IPS-15b (cell line): ENCODE measurements at regions not wholly inside any gene's neighbourhood (a gene's known extent, or its start where the extent isn't known, plus 50 kb on each side); places are given as distances from the start of the nearest gene placed in this dataset.
A peak's percentile ranks its signal among the peaks of the same experiment; 100 is the strongest.

Experiments used
- H3K27me3 ChIP-seq: one replicate; pipeline ENCODE4 v1.6.1; 2013; ENCODE audit warnings: low read length; ENCODE audit not compliant: control insufficient read depth, insufficient read depth
- H3K36me3 ChIP-seq: one replicate; pipeline ENCODE4 v1.6.1; 2013; ENCODE audit warnings: low read length; ENCODE audit not compliant: control insufficient read depth, insufficient read depth
- H3K4me1 ChIP-seq: one replicate; pipeline ENCODE4 v1.6.1; 2013; ENCODE audit warnings: mild to moderate bottlenecking, low read length; ENCODE audit not compliant: control insufficient read depth, insufficient read depth
- H3K4me3 ChIP-seq: one replicate; pipeline ENCODE4 v1.5.1; 2013; ENCODE audit warnings: low read depth, low read length
- H3K9ac ChIP-seq: one replicate; pipeline ENCODE4 v1.6.1; 2013; ENCODE audit warnings: low read depth, mild to moderate bottlenecking, low read length
- H3K9me3 ChIP-seq: one replicate; pipeline ENCODE4 v1.6.1; 2013; ENCODE audit warnings: mild to moderate bottlenecking, low read length; ENCODE audit not compliant: control insufficient read depth, insufficient read depth

DNA sequence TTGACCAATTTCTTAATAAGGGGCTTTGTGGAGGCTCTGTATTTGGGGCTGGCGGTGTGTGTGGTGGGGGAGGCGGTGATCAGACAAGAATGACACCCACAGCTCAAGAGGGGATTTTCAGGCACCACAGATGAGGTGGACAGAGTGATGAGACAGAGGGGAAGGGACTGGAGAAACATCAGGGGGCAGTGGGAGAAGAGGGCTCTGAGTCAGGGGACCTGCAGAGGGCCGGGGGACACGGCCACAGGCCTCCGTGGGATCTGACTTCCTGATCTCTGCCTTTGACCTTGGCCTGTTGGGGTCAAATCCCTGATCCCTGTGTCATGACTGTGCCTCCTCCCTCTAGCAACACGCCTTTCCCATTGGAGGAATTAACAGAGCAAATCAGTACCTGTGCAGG is 197.7 kb downstream of the C9orf50 start:
- Histone ChIP-seq H3K9me3 (no peaks in the 10 kb centered on the region), H3K4me3 (no peak overlapping the region), H3K27me3 (no peaks in the 10 kb centered on the region), H3K4me1 (no peaks in the 10 kb centered on the region), H3K36me3 (no peaks in the 10 kb centered on the region), H3K9ac (no peak overlapping the region)

DNA sequence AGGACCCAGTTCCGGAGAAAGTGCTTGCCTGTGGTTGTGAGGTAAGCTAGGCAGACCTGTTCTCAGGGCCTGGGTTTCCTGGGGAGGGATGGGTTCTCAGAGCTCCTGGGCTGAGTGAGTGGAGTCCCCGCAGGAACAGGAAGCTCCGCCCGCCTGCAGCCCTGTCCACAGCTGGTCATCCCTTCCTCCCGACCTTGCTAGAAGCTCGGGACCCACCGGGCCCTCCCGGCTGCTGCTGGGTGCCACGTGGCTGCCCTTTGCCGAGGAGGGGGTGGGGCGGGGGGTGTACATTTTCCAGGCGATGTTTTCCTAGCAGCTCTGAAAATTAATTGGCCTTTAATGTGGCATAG is 198.1 kb downstream of the C9orf50 start:
- H3K4me3 ChIP-seq = no peak overlapping the region
- no peak overlapping the region for H3K9ac ChIP-seq
- H3K9me3 ChIP-seq = no peaks in the 10 kb centered on the region
- H3K4me1 ChIP-seq = no peaks in the 10 kb centered on the region
- no peaks in the 10 kb centered on the region for H3K27me3 ChIP-seq
- H3K36me3 ChIP-seq = no peaks in the 10 kb centered on the region

DNA sequence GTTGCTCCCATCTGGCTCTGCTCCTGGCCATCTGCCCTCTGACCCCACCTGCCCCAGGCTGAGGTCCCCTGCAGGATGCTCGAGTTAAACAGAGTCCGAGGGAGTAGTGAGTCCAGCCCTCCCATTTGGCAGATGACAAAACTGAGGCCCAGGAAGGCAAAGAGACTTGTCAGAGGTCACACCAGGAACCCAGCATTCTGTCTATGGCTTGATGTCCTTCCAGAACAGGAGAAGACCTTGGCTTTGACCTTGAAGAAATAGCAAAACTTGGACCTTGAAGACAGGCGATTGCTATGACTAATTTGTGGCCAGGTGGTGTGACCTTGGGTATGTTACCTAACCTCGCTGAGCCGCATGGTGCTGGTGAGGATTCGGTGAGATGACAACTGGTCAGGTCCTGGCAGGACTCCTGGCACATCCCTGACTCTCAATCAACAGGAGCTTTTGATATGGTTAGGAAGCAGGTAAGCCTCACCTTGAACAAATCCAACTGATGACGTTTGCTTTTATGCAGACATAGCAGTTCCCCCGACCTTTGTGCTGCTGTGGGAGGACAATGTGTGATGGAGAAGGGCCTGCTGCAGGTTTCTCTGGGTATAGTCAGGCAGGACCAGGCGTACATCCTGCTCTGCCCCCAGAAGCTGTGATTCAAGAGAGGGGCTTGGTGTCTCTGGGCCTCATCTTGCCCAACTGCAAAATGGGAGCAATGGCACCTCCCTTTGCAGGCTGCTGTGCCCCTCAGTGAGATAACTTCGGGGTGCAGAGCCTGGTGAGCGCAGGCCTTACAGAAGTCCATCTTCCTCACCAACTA is 198.7 kb downstream of the C9orf50 start:
- no peak overlapping the region for H3K4me3 ChIP-seq
- no peaks in the 10 kb centered on the region for H3K4me1 ChIP-seq
- no peaks in the 10 kb centered on the region for H3K27me3 ChIP-seq
- no peaks in the 10 kb centered on the region for H3K9me3 ChIP-seq
- H3K36me3 ChIP-seq = no peaks in the 10 kb centered on the region
- H3K9ac ChIP-seq = no peak overlapping the region

DNA sequence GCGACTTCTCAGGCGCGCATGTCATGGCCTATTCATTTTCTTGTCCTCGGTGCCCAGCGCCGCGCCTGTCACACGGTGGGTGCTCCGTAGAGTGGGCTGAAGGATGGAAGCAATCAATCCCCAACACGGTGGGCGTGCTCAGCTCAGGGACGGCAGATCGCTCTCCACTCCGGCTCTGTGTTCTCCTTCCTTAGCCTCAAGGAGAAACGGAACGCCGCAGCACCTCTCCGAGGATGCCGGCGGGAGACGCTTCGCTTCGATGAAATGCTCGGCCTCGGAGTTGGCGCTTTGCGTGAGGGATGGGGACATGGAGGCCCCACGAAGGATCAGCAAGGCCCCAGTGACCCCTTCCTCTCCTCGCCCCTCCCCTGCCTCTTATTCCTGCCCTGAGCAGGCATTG is 199.5 kb downstream of the C9orf50 start:
- no peaks in the 10 kb centered on the region for H3K4me1 ChIP-seq
- H3K9me3 ChIP-seq = no peaks in the 10 kb centered on the region
- H3K27me3 ChIP-seq = no peaks in the 10 kb centered on the region
- no peak overlapping the region for H3K9ac ChIP-seq
- H3K36me3 ChIP-seq = no peaks in the 10 kb centered on the region
- H3K4me3 ChIP-seq = no peak overlapping the region

DNA sequence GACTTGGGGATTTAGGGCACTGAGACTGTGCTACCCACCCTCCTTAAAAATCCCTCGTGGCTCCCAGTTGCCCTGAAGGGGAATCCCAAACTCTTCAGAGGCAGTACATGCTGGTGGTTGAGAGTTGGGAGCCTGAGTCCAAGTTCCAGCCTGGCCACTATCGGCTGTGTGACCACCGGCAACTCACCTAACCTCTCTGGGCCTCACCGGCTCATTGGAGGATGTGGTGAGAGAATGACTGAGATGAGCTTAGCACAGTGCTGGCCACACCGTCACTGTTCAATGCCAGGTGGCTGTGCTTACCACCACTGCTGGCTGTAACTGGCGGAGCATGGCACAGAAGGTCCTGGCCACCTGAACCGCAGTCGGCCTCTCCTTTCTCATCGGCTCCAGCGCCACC is 200.2 kb downstream of the C9orf50 start:
- Histone ChIP-seq H3K27me3 (no peaks in the 10 kb centered on the region), H3K9me3 (no peaks in the 10 kb centered on the region), H3K9ac (no peak overlapping the region), H3K4me3 (no peak overlapping the region), H3K36me3 (no peaks in the 10 kb centered on the region), H3K4me1 (no peaks in the 10 kb centered on the region)

DNA sequence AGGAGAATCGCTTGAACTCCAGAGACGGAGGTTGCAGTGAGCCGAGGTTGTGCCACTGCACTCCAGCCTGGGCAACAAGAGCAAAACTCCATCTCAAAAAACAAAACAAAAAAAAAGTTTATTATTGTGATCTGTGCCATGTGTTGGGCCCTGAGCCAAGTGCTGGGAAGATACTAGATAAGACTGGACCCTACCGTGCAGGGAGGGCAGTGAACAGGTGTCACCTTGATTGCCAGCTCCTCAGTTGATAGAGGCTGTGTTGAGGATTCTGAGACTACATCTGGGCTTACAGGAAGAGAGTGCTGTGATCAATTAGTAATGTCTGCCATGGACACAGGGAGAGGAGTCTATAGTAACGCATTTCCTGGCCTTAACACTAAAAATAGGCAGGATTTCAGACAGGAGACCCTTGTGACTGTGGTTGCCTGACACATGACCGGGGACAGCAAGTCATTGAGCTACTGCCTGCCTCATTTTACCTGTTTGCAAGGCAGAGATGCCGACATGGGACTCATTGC is 201.5 kb downstream of the C9orf50 start:
- H3K9ac ChIP-seq = no peak overlapping the region
- H3K9me3 ChIP-seq = no peaks in the 10 kb centered on the region
- H3K36me3 ChIP-seq = no peaks in the 10 kb centered on the region
- no peaks in the 10 kb centered on the region for H3K27me3 ChIP-seq
- H3K4me3 ChIP-seq = no peak overlapping the region
- no peaks in the 10 kb centered on the region for H3K4me1 ChIP-seq

DNA sequence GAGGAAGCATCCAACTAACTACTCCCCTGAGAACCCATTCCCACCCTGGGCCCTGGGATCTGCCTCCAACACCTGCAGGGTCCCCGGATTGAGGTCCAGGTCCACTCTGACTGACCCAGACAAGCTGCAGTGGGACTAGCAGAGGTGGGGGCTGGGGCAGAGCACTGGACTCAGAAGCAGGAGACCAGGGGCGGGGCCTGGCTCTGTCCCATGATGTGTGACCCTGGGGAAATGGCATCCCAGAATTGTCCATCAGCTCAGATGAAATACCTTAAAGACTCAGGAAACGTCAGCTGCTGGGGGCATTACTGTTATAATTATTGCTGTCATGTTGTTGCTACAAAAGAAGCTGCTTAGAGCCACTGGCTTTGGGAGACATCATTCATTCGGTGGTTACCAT is 202.4 kb downstream of the C9orf50 start:
- no peak overlapping the region for H3K4me3 ChIP-seq
- no peaks in the 10 kb centered on the region for H3K27me3 ChIP-seq
- H3K9me3 ChIP-seq = no peaks in the 10 kb centered on the region
- peaks cover 2% of the 10 kb centered on the region for H3K4me1 ChIP-seq
- H3K36me3 ChIP-seq = no peaks in the 10 kb centered on the region
- no peak overlapping the region for H3K9ac ChIP-seq

DNA sequence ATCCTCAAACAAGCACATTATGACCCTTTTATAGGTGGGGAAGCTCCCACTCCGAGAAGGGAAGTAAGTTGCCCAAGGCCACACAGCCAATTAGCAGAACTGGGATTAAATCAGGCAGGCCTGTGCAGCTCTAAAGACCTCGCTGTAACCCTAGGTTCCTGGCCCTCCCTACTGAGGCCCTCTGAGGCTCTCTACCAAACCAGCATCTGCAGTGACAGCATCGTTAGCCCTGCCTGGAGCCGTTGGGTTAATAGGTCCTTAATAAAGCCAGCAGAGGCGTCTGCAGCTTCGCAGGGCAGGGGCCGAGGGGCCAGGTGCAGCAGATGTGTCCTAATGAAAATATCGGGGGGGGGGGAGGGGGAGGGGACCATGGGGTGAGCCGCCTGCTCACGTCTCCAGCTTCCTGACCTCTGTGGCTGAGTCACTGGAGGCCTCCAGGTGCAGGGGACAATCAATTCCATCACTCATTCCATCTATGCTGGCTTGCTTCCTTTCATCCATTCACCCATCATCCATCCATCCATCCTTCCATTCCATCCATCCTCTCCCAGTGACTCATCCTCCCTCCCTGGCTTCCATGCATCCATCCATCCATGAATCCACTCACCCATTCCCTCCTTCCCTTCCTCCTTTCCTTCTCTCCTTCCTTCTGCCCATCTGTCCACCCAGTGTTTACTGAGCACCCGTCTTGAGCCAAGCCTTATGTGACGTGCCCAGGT is 203.9 kb downstream of the C9orf50 start:
- H3K36me3 ChIP-seq = no peaks in the 10 kb centered on the region
- no peaks in the 10 kb centered on the region for H3K27me3 ChIP-seq
- H3K9ac ChIP-seq = no peak overlapping the region
- H3K9me3 ChIP-seq = no peaks in the 10 kb centered on the region
- no peak overlapping the region for H3K4me3 ChIP-seq
- H3K4me1 ChIP-seq = peaks cover 2% of the 10 kb centered on the region

DNA sequence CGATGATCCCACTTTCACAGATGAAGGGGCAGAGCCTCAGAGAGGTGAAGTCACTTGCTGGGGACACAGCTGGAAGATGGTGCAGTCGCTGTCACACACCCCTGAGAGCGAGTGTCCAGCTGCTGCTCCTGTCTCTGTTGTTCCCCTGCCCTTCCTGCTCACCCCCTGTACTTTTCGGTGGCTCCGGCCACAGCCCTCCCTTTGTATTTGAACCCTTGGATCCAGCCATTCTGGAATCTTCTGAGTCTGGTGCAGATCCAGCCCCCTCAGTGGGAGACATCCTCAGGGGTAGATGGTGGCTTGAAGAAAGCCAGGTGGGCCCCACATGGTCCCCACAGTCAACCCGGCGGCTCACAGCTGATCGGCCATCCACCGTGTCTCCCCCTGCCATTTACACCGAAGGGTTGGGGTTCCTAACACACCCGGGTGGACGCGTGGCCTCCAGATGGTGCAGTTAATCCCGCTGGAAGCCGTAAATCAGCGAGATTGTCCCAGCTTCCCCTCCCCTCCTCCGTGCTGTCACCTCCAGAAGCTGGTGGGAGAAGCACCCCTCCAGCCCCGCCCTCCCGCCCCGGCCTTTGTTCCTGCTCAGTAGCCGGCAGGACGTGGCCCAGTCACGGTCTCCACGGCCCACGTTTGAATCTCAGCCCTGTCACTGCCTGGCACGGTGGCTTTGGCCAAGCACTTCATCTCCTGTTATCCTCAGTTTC is 204.8 kb downstream of the C9orf50 start:
- peaks cover 2% of the 10 kb centered on the region for H3K4me1 ChIP-seq
- H3K27me3 ChIP-seq = no peaks in the 10 kb centered on the region
- no peak overlapping the region for H3K4me3 ChIP-seq
- H3K36me3 ChIP-seq = no peaks in the 10 kb centered on the region
- no peak overlapping the region for H3K9ac ChIP-seq
- H3K9me3 ChIP-seq = no peaks in the 10 kb centered on the region

DNA sequence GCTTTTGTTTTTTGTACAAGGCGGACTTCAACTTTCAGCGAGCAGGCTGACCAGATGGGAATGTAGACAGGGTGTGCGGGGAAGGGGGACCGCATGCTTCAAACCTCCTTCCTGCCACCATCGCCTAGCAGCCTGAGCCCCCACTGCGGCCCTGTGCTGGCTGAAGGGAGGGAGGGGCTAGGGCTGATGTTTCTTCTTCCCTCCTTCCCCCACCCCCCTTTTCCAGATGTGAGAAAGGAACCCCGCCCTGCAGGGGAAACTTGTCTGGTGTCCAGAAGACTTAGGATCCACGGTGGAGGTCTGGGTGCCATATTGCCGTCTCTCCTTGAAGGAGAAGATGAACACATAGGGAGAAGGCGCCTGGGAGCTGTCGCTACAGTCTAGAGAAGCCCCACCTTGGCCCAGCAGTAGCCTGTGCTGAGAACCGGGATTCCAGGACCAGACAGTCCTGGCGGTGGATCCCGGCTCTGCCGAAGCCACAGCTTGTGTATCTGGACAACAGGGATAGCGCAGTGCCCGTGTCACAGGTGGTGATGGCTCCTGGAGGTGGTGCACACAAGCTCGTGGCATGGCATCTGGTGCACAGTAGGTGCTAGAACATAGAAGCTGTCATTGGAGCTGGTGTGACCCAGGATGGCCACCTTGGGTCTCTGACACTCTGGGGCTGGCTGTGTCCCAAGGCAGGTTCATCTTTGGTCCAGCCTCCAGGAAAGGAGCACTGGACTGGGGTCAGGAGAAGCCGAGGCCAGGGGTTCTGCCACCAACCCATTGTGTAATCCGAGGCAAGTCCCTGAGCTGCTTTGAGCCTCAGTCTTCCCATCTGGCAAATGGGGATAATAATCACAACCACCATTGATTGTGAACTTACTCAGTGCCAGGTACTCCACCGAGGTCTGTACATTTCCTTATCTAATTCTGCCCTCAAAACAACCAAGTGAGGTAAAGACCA is 205.6 kb downstream of the C9orf50 start:
- peaks cover 2% of the 10 kb centered on the region for H3K4me1 ChIP-seq
- H3K4me3 ChIP-seq = no peak overlapping the region
- H3K9me3 ChIP-seq = no peaks in the 10 kb centered on the region
- no peaks in the 10 kb centered on the region for H3K27me3 ChIP-seq
- H3K36me3 ChIP-seq = no peaks in the 10 kb centered on the region
- no peak overlapping the region for H3K9ac ChIP-seq

DNA sequence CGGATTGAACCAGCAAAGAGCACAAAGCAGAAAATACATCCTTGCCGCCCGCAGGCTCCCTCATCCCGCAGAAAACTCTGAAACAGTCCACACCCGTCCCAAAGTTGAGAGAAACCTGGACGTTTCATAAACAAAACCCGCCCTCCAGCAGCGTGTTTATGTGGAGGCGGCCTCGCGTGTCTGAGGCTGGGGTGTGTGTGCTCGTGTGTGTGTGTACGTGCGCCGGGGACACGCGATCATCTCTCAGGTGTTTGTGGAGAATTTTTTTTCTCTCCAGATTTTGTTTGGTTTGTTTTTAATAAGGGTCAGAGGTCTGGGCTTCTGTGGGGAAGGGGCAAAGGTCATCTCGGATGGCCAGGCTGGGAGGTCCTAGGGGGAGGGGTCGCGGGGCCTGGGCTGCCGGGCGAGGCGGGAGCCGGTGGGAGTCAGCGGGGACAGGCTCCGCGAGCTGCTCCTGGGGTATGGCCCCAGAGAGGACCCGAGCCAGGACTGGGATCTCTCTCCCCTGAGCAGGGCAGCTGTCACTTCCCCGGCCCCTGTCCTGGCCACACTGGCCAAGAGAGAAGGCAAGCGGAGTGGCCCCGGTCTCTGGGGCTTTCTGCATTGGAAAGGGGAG is 206.4 kb downstream of the C9orf50 start:
- H3K27me3 ChIP-seq = no peaks in the 10 kb centered on the region
- H3K4me1 ChIP-seq = peaks cover 2% of the 10 kb centered on the region
- no peaks in the 10 kb centered on the region for H3K36me3 ChIP-seq
- H3K4me3 ChIP-seq = peak overlapping the region; percentile 55
- H3K9ac ChIP-seq = peak overlapping the region; percentile 73
- H3K9me3 ChIP-seq = no peaks in the 10 kb centered on the region
